H9 (cell line): ENCODE measurements at regions not wholly inside any gene's neighbourhood (a gene's known extent, or its start where the extent isn't known, plus 50 kb on each side); places are given as distances from the start of the nearest gene placed in this dataset.
A peak's percentile ranks its signal among the peaks of the same experiment; 100 is the strongest.

Experiments used
- DNase-seq: peaks from one replicate; pipeline ENCODE4 v3.0.0-alpha.2; 2017
- H2AFZ ChIP-seq: one replicate; pipeline ENCODE4 v1.6.1; 2013; ENCODE audit warnings: mild to moderate bottlenecking, low read length, control low read depth, moderate library complexity
- H2AK5ac ChIP-seq: 2 replicates; pipeline ENCODE4 v1.6.1; 2013; ENCODE audit warnings: low read length, control low read depth, mixed read lengths; ENCODE audit not compliant: insufficient read length
- H2BK120ac ChIP-seq: one replicate; pipeline ENCODE4 v1.6.1; 2013; ENCODE audit warnings: low read depth, mild to moderate bottlenecking, low read length, control low read depth, inconsistent platforms; ENCODE audit not compliant: poor library complexity, severe bottlenecking
- H2BK12ac ChIP-seq: 2 replicates; pipeline ENCODE4 v1.6.1; 2013; ENCODE audit warnings: low read length, control low read depth, mixed read lengths, low read depth; ENCODE audit not compliant: insufficient read length
- H2BK15ac ChIP-seq: 2 replicates; pipeline ENCODE4 v1.6.1; 2013; ENCODE audit warnings: low read depth, low read length, control low read depth
- H2BK20ac ChIP-seq: one replicate; pipeline ENCODE4 v1.6.1; 2013; ENCODE audit warnings: low read depth, mild to moderate bottlenecking, low read length, control low read depth, inconsistent platforms; ENCODE audit not compliant: poor library complexity, severe bottlenecking
- H2BK5ac ChIP-seq: 2 replicates; pipeline ENCODE4 v1.6.1; 2013; ENCODE audit warnings: low read length, control low read depth, mixed read lengths; ENCODE audit not compliant: insufficient read length
- H3K14ac ChIP-seq: 2 replicates; pipeline ENCODE4 v1.6.1; 2013; ENCODE audit warnings: low read length, control low read depth; ENCODE audit not compliant: insufficient read depth
- H3K18ac ChIP-seq: 2 replicates; pipeline ENCODE4 v1.6.1; 2013; ENCODE audit warnings: low read depth, mild to moderate bottlenecking, mixed read lengths, low read length, control low read depth; ENCODE audit not compliant: insufficient read length
- H3K23ac ChIP-seq: 2 replicates; pipeline ENCODE4 v1.6.1; 2013; ENCODE audit warnings: low read length, control low read depth, mixed read lengths, low read depth; ENCODE audit not compliant: insufficient read length
- H3K23me2 ChIP-seq: 2 replicates; pipeline ENCODE4 v1.6.1; 2013; ENCODE audit warnings: low read depth, mild to moderate bottlenecking, mixed read lengths, low read length, control low read depth; ENCODE audit not compliant: insufficient read length, poor library complexity, severe bottlenecking
- H3K27ac ChIP-seq: 2 replicates; pipeline ENCODE4 v1.5.1; 2013; ENCODE audit warnings: low read length, control low read depth, mixed read lengths, low read depth; ENCODE audit not compliant: insufficient read length
- H3K27me3 ChIP-seq: 2 replicates; pipeline ENCODE4 v1.6.1; 2013; ENCODE audit warnings: low read length, control low read depth, inconsistent platforms; ENCODE audit not compliant: insufficient read depth
- H3K4ac ChIP-seq: 2 replicates; pipeline ENCODE4 v1.6.1; 2013; ENCODE audit warnings: low read depth, mild to moderate bottlenecking, control low read depth, inconsistent platforms, low read length, moderate library complexity
- H3K4me1 ChIP-seq: 2 replicates; pipeline ENCODE4 v1.6.1; 2013; ENCODE audit warnings: low read length, control low read depth, inconsistent platforms; ENCODE audit not compliant: insufficient read depth
- H3K4me2 ChIP-seq: 2 replicates; pipeline ENCODE4 v1.6.1; 2013; ENCODE audit warnings: low read length, control low read depth, mixed read lengths; ENCODE audit not compliant: insufficient read length, insufficient read depth
- H3K56ac ChIP-seq: 2 replicates; pipeline ENCODE4 v1.6.1; 2013; ENCODE audit warnings: low read depth, mild to moderate bottlenecking, mixed read lengths, low read length, control low read depth; ENCODE audit not compliant: insufficient read length
- H3K79me1 ChIP-seq: 2 replicates; pipeline ENCODE4 v1.6.1; 2013; ENCODE audit warnings: low read depth, mild to moderate bottlenecking, moderate library complexity, low read length, control low read depth, inconsistent platforms; ENCODE audit not compliant: insufficient read depth, poor library complexity, severe bottlenecking
- H3K79me2 ChIP-seq: 2 replicates; pipeline ENCODE4 v1.6.1; 2013; ENCODE audit warnings: low read length, control low read depth, inconsistent platforms; ENCODE audit not compliant: insufficient read depth
- H3K9ac ChIP-seq: 2 replicates; pipeline ENCODE4 v1.6.1; 2013; ENCODE audit warnings: low read length, control low read depth, mixed read lengths; ENCODE audit not compliant: insufficient read length; ENCODE audit errors: extremely low read depth
- H3K9me3 ChIP-seq: one replicate; pipeline ENCODE4 v1.6.1; 2013; ENCODE audit warnings: low read depth, low read length, inconsistent platforms; ENCODE audit not compliant: control insufficient read depth
- H3T11ph ChIP-seq: one replicate; pipeline ENCODE4 v1.6.1; 2013; ENCODE audit warnings: mild to moderate bottlenecking, low read length, control low read depth, inconsistent platforms
- H4K20me1 ChIP-seq: one replicate; pipeline ENCODE4 v1.6.1; 2013; ENCODE audit not compliant: control insufficient read depth, insufficient read length, insufficient read depth
- H4K5ac ChIP-seq: 2 replicates; pipeline ENCODE4 v1.6.1; 2013; ENCODE audit warnings: low read depth, mild to moderate bottlenecking, mixed read lengths, low read length, control low read depth; ENCODE audit not compliant: insufficient read length
- H4K8ac ChIP-seq: replicated peaks from 2 replicates; pipeline ENCODE4 v1.6.1; 2013; ENCODE audit warnings: low read length, control low read depth, mixed read lengths, low read depth; ENCODE audit not compliant: insufficient read length
- H4K91ac ChIP-seq: 2 replicates; pipeline ENCODE4 v1.6.1; 2013; ENCODE audit warnings: low read depth, mild to moderate bottlenecking, moderate library complexity, mixed read lengths, low read length, control low read depth; ENCODE audit not compliant: insufficient read length
- H3K27ac Mint-ChIP-seq, 3 experiments: 2 replicates in 2 of 3; 3 replicates in 1 of 3; pipeline ENCODE4 v1.8.0; 2020 to 2021; ENCODE audit warnings: mixed read lengths in 3 of 3, mild to moderate bottlenecking in 1 of 3, moderate library complexity in 1 of 3
- H3K27me3 Mint-ChIP-seq: 2 replicates; pipeline ENCODE4 v1.8.0; 2021; ENCODE audit warnings: low read depth, mild to moderate bottlenecking, moderate library complexity, mixed read lengths
- H3K36me3 Mint-ChIP-seq, 3 experiments: 2 replicates in 2 of 3; 3 replicates in 1 of 3; pipeline ENCODE4 v1.8.0; 2020 to 2021; ENCODE audit warnings: low read depth in 3 of 3, mixed read lengths in 3 of 3; ENCODE audit not compliant: insufficient read depth in 1 of 3
- H3K4me1 Mint-ChIP-seq, 2 experiments: 2 replicates each; pipeline ENCODE4 v1.8.0; 2020; ENCODE audit warnings: mixed read lengths in 2 of 2
- H3K4me3 Mint-ChIP-seq, 2 experiments: 2 replicates in 1 of 2; 3 replicates in 1 of 2; pipeline ENCODE4 v1.8.0; 2020 to 2021; ENCODE audit warnings: mild to moderate bottlenecking in 2 of 2, mixed read lengths in 2 of 2, moderate library complexity in 1 of 2
- H3K9me3 Mint-ChIP-seq, 2 experiments: 2 replicates in 1 of 2; 3 replicates in 1 of 2; pipeline ENCODE4 v1.8.0; 2020; ENCODE audit warnings: mild to moderate bottlenecking in 2 of 2, mixed read lengths in 2 of 2, moderate library complexity in 1 of 2
- CTCF ChIP-seq: fragments of 200-600 bp; sonication (generic); conservative IDR thresholded peaks from 3 replicates; pipeline ENCODE4 v1.8.0; 2021; ENCODE audit warnings: antibody characterized with exemption, mild to moderate bottlenecking
- WGBS: extraction: QIAGEN DNeasy Blood & Tissue Kit; methylation state at CpG from one replicate; pipeline ENCODE4 v1.1.7; 2013; ENCODE audit warnings: missing lambda C conversion rate, low lambda C conversion rate, mixed read lengths; ENCODE audit not compliant: insufficient read length; ENCODE audit errors: extremely low coverage; 5-methylcytosine and 5-hydroxymethylcytosine counted together

GRCh38 chr18:68342039-68342659 lies 372.8 kb downstream of the TMX3 start:
- Histone ChIP-seq H3K4ac (no peak overlapping the region), H3K27me3 (no peaks in the 10 kb centered on the region), H2AFZ (no peak overlapping the region), H2BK12ac (no peak overlapping the region), H3K9ac (no peak overlapping the region), H3T11ph (no peak overlapping the region), H4K20me1 (no peaks in the 10 kb centered on the region), H3K9me3 (no peaks in the 10 kb centered on the region), H2BK5ac (no peak overlapping the region), H3K56ac (no peak overlapping the region), H4K5ac (no peak overlapping the region), H3K4me2 (no peak overlapping the region), H4K91ac (no peak overlapping the region), H3K23ac (no peak overlapping the region), H3K79me2 (no peaks in the 10 kb centered on the region), H2AK5ac (no peak overlapping the region), H3K79me1 (no peaks in the 10 kb centered on the region), H3K23me2 (no peaks in the 10 kb centered on the region), H3K4me1 (no peaks in the 10 kb centered on the region), H2BK15ac (no peak overlapping the region), H3K18ac (no peak overlapping the region), H3K27ac (no peak overlapping the region), H2BK20ac (no peak overlapping the region), H3K14ac (no peak overlapping the region), H2BK120ac (no peak overlapping the region), H4K8ac (no peak overlapping the region)
- no CpG with 5 or more reads among the region's 2 CpGs for whole genome bisulfite sequencing
- H3K36me3 Mint-ChIP-seq = peaks cover 0 to 6% (median 0%) of the 10 kb centered on the region in 3 experiments; a peak in 2 of 7 replicates
- no peaks in the 10 kb centered on the region for H3K9me3 Mint-ChIP-seq
- peaks cover 10 to 17% of the 10 kb centered on the region in 2 experiments for H3K4me1 Mint-ChIP-seq
- H3K4me3 Mint-ChIP-seq = no peak overlapping the region
- peak overlapping the region; percentile 3 to 87 (median 29); a peak in 4 of 7 replicates for H3K27ac Mint-ChIP-seq
- DNase-seq = no peak
- H3K27me3 Mint-ChIP-seq = no peaks in the 10 kb centered on the region
- no peak for TF ChIP-seq CTCF
